ENCODE measurements at regions not wholly inside any gene's neighbourhood (a gene's known extent, or its start where the extent isn't known, plus 50 kb on each side); places are given as distances from the start of the nearest gene placed in this dataset.

- TF ChIP-seq POLR2A (IDR thresholded peaks at IDR 0.05) = no peak
- no peak for TF ChIP-seq CTCF (IDR thresholded peaks at IDR 0.05)
These were observed 353.3 kb downstream of the C16orf95 start for GRCh38 chr16:86963600-86964575.
